Kidney glomerular epithelial cell (primary cell): ENCODE measurements at regions not wholly inside any gene's neighbourhood (a gene's known extent, or its start where the extent isn't known, plus 50 kb on each side); places are given as distances from the start of the nearest gene placed in this dataset.
A peak's percentile ranks its signal among the peaks of the same experiment; 100 is the strongest.
"Not testable (repeated sequence)": the region's sequence is repeated elsewhere in the genome, so short reads cannot be mapped to it uniquely, and the experiment has no call there.

ENCODE experiments used
- DNase-seq: peaks from one replicate; lab custom pipeline; 2025; lab: John Stamatoyannopoulos, UW

- no peak for DNase-seq
These were observed 430.3 kb upstream of the MAOA start for GRCh38 chrX:43225626-43226328.

- DNase-seq = no peak
These were observed 417.6 kb upstream of the MAOA start for GRCh38 chrX:43238461-43238945.

- DNase-seq = no peak
These were observed 416.7 kb upstream of the MAOA start for GRCh38 chrX:43239356-43239755.

GRCh38 chrX:43255596-43255995 lies 400.5 kb upstream of the MAOA start:
- DNase-seq = no peak

GRCh38 chrX:43266487-43266886 lies 389.6 kb upstream of the MAOA start:
- no peak for DNase-seq

- no peak for DNase-seq
These were observed 388.4 kb upstream of the MAOA start for GRCh38 chrX:43267652-43268051.

GRCh38 chrX:43269201-43269600 lies 386.9 kb upstream of the MAOA start:
- no peak for DNase-seq

GRCh38 chrX:43277879-43278278 lies 378.2 kb upstream of the MAOA start:
- no peak for DNase-seq

GRCh38 chrX:43278440-43278839 lies 377.7 kb upstream of the MAOA start:
- DNase-seq = no peak

GRCh38 chrX:43279341-43279808 lies 376.7 kb upstream of the MAOA start:
- DNase-seq = no peak

- no peak for DNase-seq
These were observed 372.9 kb upstream of the MAOA start for GRCh38 chrX:43283187-43283586.

- DNase-seq = not testable (repeated sequence)
These were observed 344.5 kb upstream of the MAOA start for GRCh38 chrX:43311625-43312024.

- DNase-seq = no peak
These were observed 343.1 kb upstream of the MAOA start for GRCh38 chrX:43313035-43313434.

GRCh38 chrX:43314525-43314924 lies 341.6 kb upstream of the MAOA start:
- DNase-seq = no peak

GRCh38 chrX:43315622-43316021 lies 340.5 kb upstream of the MAOA start:
- no peak for DNase-seq

GRCh38 chrX:43316146-43316545 lies 340.0 kb upstream of the MAOA start:
- DNase-seq = no peak

GRCh38 chrX:43317378-43317777 lies 338.7 kb upstream of the MAOA start:
- DNase-seq = no peak

GRCh38 chrX:43328358-43328946 lies 327.6 kb upstream of the MAOA start:
- DNase-seq = no peak

GRCh38 chrX:43333543-43333942 lies 322.6 kb upstream of the MAOA start:
- DNase-seq = no peak

- DNase-seq = no peak
These were observed 310.9 kb upstream of the MAOA start for GRCh38 chrX:43345166-43345565.

- peak; percentile 0 for DNase-seq
These were observed 306.7 kb upstream of the MAOA start for GRCh38 chrX:43349363-43349762.

GRCh38 chrX:43350935-43351334 lies 305.2 kb upstream of the MAOA start:
- DNase-seq = no peak

- no peak for DNase-seq
These were observed 298.4 kb upstream of the MAOA start for GRCh38 chrX:43357741-43358140.

- no peak for DNase-seq
These were observed 283.1 kb upstream of the MAOA start for GRCh38 chrX:43373032-43373431.
